ENCODE measurements at regions not wholly inside any gene's neighbourhood (a gene's known extent, or its start where the extent isn't known, plus 50 kb on each side); places are given as distances from the start of the nearest gene placed in this dataset.

GRCh38 chr1:4396551-4396950 lies 257.9 kb upstream of the AJAP1 start:
- no peak for DNase-seq

GRCh38 chr1:4397196-4397595 lies 257.2 kb upstream of the AJAP1 start:
- peak; percentile 83 for DNase-seq

- no peak for DNase-seq
Observed at GRCh38 chr1:4402032-4402431, 252.4 kb upstream of the AJAP1 start.

- DNase-seq, result no peak
Observed at GRCh38 chr1:4404854-4405590, 249.4 kb upstream of the AJAP1 start.

GRCh38 chr1:4407851-4408250 lies 246.6 kb upstream of the AJAP1 start:
- no peak for DNase-seq

- no peak for DNase-seq
Observed at GRCh38 chr1:4408380-4408779, 246.0 kb upstream of the AJAP1 start.

GRCh38 chr1:4411862-4412261 lies 242.5 kb upstream of the AJAP1 start:
- DNase-seq, result no peak

GRCh38 chr1:4415476-4415875 lies 238.9 kb upstream of the AJAP1 start:
- no peak for DNase-seq

GRCh38 chr1:4416189-4416588 lies 238.2 kb upstream of the AJAP1 start:
- no peak for DNase-seq

- DNase-seq, result no peak
Observed at GRCh38 chr1:4418021-4418420, 236.4 kb upstream of the AJAP1 start.

GRCh38 chr1:4421986-4422385 lies 232.4 kb upstream of the AJAP1 start:
- DNase-seq, result no peak

GRCh38 chr1:4422504-4423289 lies 231.7 kb upstream of the AJAP1 start:
- DNase-seq, result no peak

GRCh38 chr1:4424254-4424653 lies 230.2 kb upstream of the AJAP1 start:
- DNase-seq, result no peak

- DNase-seq, result no peak
Observed at GRCh38 chr1:4424766-4425165, 229.6 kb upstream of the AJAP1 start.

GRCh38 chr1:4425892-4426291 lies 228.5 kb upstream of the AJAP1 start:
- DNase-seq, result no peak

GRCh38 chr1:4428711-4429110 lies 225.7 kb upstream of the AJAP1 start:
- no peak for DNase-seq

- no peak for DNase-seq
Observed at GRCh38 chr1:4430406-4431365, 223.7 kb upstream of the AJAP1 start.

- no peak for DNase-seq
Observed at GRCh38 chr1:4431491-4431890, 222.9 kb upstream of the AJAP1 start.

- DNase-seq, result no peak
Observed at GRCh38 chr1:4433075-4433474, 221.3 kb upstream of the AJAP1 start.

GRCh38 chr1:4444086-4444485 lies 210.3 kb upstream of the AJAP1 start:
- no peak for DNase-seq

- no peak for DNase-seq
Observed at GRCh38 chr1:4447778-4448420, 206.5 kb upstream of the AJAP1 start.

- DNase-seq, result no peak
Observed at GRCh38 chr1:4449972-4450371, 204.4 kb upstream of the AJAP1 start.

GRCh38 chr1:4452701-4453100 lies 201.7 kb upstream of the AJAP1 start:
- DNase-seq, result peak; percentile 19
